Right cardiac atrium (tissue), 5 donors: ENCODE measurements at regions not wholly inside any gene's neighbourhood (a gene's known extent, or its start where the extent isn't known, plus 50 kb on each side); places are given as distances from the start of the nearest gene placed in this dataset.

Experiments
- ATAC-seq, 2 donors: fragments of 200-7000 bp; cut with Tn5 transposase; one replicate each; pipeline versions ENCODE4 v1.8.0 to v1.9.1; 2020; ENCODE audit warnings: moderate library complexity in 2 of 2, mild to moderate bottlenecking in 1 of 2
- DNase-seq, 3 donors: peaks; one replicate each; pipeline ENCODE4 v3.0.0-alpha.2; 2020
- H3K27ac ChIP-seq: one replicate; pipeline ENCODE4 v1.5.1; 2013; ENCODE audit warnings: mild to moderate bottlenecking, low read length, control low read depth, moderate library complexity
- H3K27me3 ChIP-seq: one replicate; pipeline ENCODE4 v1.6.1; 2013; ENCODE audit not compliant: control insufficient read depth, insufficient read depth
- H3K4me1 ChIP-seq: one replicate; pipeline ENCODE4 v1.6.1; 2013; ENCODE audit warnings: low read length; ENCODE audit not compliant: control insufficient read depth, insufficient read depth
- H3K4me3 ChIP-seq: one replicate; pipeline ENCODE4 v1.5.1; 2013; ENCODE audit warnings: low read length, control low read depth
- H3K9me3 ChIP-seq: one replicate; pipeline ENCODE4 v1.6.1; 2013; ENCODE audit warnings: low read length; ENCODE audit not compliant: control insufficient read depth
- WGBS: extraction: QIAGEN DNeasy Blood & Tissue Kit; methylation state at CpG from one replicate; pipeline ENCODE4 v1.1.7; 2013; 5-methylcytosine and 5-hydroxymethylcytosine counted together
- intact Hi-C, 4 donors: fragments of 100-400 bp; cut with DNase I; formaldehyde crosslinking; loops; one replicate each; pipeline versions ENCODE4 v1.11.0 to v1.14.0; 2022 to 2023
- donor health status: healthy with polysubstance abuse.
- donor health status: DM: no; HTN: yes; CAD: no.
- donor health status: DM: no; HTN: no; CAD: no.
- donor health status: DM: no; HTN: yes; CAD: no; lungs with severe emphysema.
- donor health status: DM: yes; HTN: yes; CAD: no.

- peaks cover 2% of the 10 kb centered on the region for H3K9me3 ChIP-seq
- H3K4me1 ChIP-seq: no peaks in the 10 kb centered on the region
- H3K27me3 ChIP-seq: no peaks in the 10 kb centered on the region
- H3K27ac ChIP-seq: no peak overlapping the region
- no peak for ATAC-seq
- H3K4me3 ChIP-seq: no peak overlapping the region
- intact Hi-C loops: no loop called here
- no peak for DNase-seq
- whole genome bisulfite sequencing: 62% methylated on average over 2 of the region's 2 CpGs
Observed at GRCh38 chr12:83850531-83850930, 1062.1 kb downstream of the SLC6A15 start.

DNA sequence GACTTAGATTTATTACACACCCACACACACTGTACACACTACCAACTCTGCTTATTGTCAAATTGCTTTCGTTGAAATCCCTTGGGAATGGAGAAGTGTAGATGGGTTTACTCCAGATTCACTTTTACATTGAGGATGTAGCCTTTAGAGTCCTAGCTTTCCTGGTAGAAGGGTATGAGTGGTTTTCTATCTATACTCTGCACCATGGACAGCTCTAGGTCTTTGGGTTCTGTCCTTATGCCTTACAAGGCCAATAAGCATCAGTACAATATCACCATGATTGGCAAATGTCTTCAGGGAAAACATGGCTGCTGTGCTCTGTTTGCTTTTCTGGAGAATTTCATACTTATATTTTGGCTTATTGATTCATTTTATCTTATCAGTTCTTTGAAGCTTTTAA, 1063.9 kb downstream of the SLC6A15 start:
- Histone ChIP-seq H3K27me3 (no peaks in the 10 kb centered on the region), H3K4me1 (no peaks in the 10 kb centered on the region), H3K27ac (no peak overlapping the region), H3K4me3 (no peak overlapping the region), H3K9me3 (no peaks in the 10 kb centered on the region)
- DNase-seq (no peak), ATAC-seq (no peak)
- 69% methylated on average over 1 of the region's 1 CpG for WGBS
- intact Hi-C loops: no loop called here

DNA sequence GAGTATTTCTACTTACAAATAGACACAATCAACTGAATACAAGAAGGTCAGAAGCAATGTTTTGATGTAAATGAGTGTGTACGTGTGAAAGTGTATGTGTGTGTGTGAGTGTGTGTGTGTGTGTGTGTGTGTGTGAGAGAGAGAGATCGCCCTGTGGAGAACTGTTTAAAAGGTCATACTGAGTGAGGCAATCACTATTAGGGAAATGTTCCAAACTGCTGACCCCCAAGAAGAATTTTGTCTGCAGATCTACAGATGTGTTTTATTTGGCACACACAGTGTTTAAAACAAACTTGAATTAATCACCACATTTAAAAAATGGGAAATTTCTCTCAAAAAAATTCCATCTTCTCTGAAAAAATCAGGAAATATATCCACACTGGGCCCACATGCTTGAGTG, 1069.1 kb downstream of the SLC6A15 start:
- Histone ChIP-seq H3K27ac (no peak overlapping the region), H3K27me3 (no peaks in the 10 kb centered on the region), H3K9me3 (no peaks in the 10 kb centered on the region), H3K4me3 (no peak overlapping the region), H3K4me1 (no peaks in the 10 kb centered on the region)
- 46% methylated on average over 2 of the region's 2 CpGs for WGBS
- no peak for ATAC-seq
- no peak for DNase-seq
- intact Hi-C loops: no loop called here

- no peaks in the 10 kb centered on the region for H3K9me3 ChIP-seq
- H3K4me1 ChIP-seq: no peaks in the 10 kb centered on the region
- H3K27ac ChIP-seq: no peak overlapping the region
- ATAC-seq (no peak), DNase-seq (no peak)
- intact Hi-C loops: no loop called here
- H3K27me3 ChIP-seq: no peaks in the 10 kb centered on the region
- H3K4me3 ChIP-seq: no peak overlapping the region
- 77% methylated on average over 2 of the region's 2 CpGs for WGBS
Observed at GRCh38 chr12:83841620-83842019, 1071.0 kb downstream of the SLC6A15 start.

DNA sequence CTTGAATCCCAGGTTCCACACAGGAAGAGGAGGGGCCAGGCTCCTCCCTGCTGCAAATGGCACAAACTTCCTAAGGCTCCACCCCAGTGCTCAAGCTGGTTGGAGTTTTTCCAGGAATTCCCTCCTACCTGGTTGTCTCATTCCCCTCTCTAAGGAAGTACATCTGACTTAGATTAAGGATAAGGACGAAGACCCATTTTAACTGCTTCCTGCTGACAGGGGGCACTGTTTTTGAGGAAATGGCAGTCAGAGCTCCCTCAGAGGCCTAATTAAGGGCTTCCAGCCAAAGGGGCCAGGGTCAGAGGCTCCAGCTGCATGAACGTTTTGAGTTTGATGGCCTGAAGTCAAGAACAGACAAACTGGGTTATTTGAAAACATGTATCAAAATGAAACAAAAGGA, 1084.7 kb downstream of the SLC6A15 start:
- 26% methylated on average over 2 of the region's 2 CpGs for WGBS
- no peak overlapping the region for H3K27ac ChIP-seq
- no peaks in the 10 kb centered on the region for H3K27me3 ChIP-seq
- intact Hi-C loops: no loop called here
- DNase-seq (no peak), ATAC-seq (no peak)
- H3K4me1 ChIP-seq: no peaks in the 10 kb centered on the region
- no peaks in the 10 kb centered on the region for H3K9me3 ChIP-seq
- no peak overlapping the region for H3K4me3 ChIP-seq

DNA sequence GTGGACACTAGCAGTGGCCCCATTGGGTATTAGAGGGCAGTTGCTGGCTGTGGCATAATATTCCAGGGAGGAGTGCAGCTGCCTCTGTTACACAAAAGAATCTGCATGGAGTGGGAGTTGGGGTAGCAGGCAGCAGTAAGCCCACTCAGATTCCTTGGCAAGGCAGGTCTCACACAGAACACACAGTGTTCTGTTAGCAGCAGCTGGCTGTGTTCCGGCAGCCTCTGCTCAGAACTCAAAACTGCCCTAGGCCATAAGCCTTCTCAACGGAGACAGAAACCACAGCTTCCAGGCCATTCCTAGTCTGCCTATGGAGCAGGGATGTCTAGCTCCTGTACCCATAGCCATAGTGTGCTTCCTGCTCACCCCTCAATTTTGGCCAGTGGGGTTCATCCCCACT, 1085.4 kb downstream of the SLC6A15 start:
- no peaks in the 10 kb centered on the region for H3K27me3 ChIP-seq
- ATAC-seq: no peak
- H3K9me3 ChIP-seq: no peaks in the 10 kb centered on the region
- no peak overlapping the region for H3K4me3 ChIP-seq
- H3K4me1 ChIP-seq: no peaks in the 10 kb centered on the region
- intact Hi-C loops: no loop called here
- WGBS: 68% methylated on average over 2 of the region's 2 CpGs
- DNase-seq: peak in 1 of 3 donors; percentile 36
- no peak overlapping the region for H3K27ac ChIP-seq

GRCh38 chr12:83826112-83826511, 1086.5 kb downstream of the SLC6A15 start:
- intact Hi-C loops: no loop called here
- peak in 1 of 2 donors; percentile 25 for ATAC-seq

DNA sequence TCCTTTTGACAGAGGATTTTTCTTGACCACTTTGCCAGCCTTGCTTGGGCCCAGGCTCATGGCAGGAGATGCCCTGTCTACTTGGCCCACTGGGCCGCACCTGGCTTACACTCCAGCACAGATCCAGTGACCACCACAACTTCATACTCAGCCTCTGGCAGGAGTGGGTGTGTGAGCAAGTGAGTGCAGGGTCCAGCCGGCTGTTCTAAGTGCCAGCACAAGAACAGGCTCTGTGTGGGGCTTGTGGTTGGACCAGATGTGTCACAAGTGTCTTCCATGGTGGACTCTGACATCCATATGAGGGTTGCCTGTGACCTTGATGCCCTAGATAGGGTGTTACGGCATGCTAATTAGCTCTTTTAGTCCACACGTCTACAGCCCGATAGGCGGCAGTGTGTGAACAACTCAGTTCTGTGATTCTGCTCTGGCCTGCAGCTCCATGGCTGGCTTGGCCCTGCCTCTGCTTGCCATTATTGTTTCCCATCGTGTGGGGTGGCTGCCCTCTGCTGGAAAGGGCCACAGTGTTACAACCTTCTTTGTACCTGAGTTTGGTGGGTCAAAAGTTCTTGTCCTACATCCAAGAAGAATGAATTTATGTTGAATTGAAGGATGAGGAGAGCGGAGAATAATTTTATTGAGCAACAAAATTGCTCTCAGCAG, 1089.1 kb downstream of the SLC6A15 start:
- ATAC-seq: peak; percentile 26 to 41
- intact Hi-C loops: no loop called here
- 72% methylated on average over 8 of the region's 8 CpGs for WGBS

More at GRCh38 chr12:83826112-83826511, 1086.5 kb downstream of the SLC6A15 start:
- Histone ChIP-seq H3K27ac (no peak overlapping the region), H3K4me1 (no peaks in the 10 kb centered on the region), H3K4me3 (no peak overlapping the region), H3K27me3 (no peaks in the 10 kb centered on the region), H3K9me3 (no peaks in the 10 kb centered on the region)
- peak in 1 of 3 donors; percentile 41 for DNase-seq

GRCh38 chr12:83821967-83822366, 1090.6 kb downstream of the SLC6A15 start:
- no peak overlapping the region for H3K27ac ChIP-seq
- 46% methylated on average over 1 of the region's 1 CpG for WGBS
- H3K27me3 ChIP-seq: no peaks in the 10 kb centered on the region
- ATAC-seq: no peak
- intact Hi-C loops: no loop called here
- no peak overlapping the region for H3K4me3 ChIP-seq
- DNase-seq: no peak
- no peaks in the 10 kb centered on the region for H3K9me3 ChIP-seq
- no peaks in the 10 kb centered on the region for H3K4me1 ChIP-seq

More for the DNA sequence above, 1089.1 kb downstream of the SLC6A15 start:
- peak in 2 of 3 donors; percentile 20 to 49 for DNase-seq
- Histone ChIP-seq H3K4me3 (no peak overlapping the region), H3K27me3 (no peaks in the 10 kb centered on the region), H3K4me1 (no peaks in the 10 kb centered on the region), H3K9me3 (no peaks in the 10 kb centered on the region), H3K27ac (no peak overlapping the region)

GRCh38 chr12:83818881-83819280, 1093.7 kb downstream of the SLC6A15 start:
- H3K27ac ChIP-seq: no peak overlapping the region
- DNase-seq: peak in 1 of 3 donors; percentile 46
- H3K27me3 ChIP-seq: no peaks in the 10 kb centered on the region
- no peak for ATAC-seq
- WGBS: 44% methylated on average over 1 of the region's 1 CpG
- H3K4me1 ChIP-seq: no peaks in the 10 kb centered on the region
- no peak overlapping the region for H3K4me3 ChIP-seq
- no peaks in the 10 kb centered on the region for H3K9me3 ChIP-seq
- intact Hi-C loops: no loop called here

DNA sequence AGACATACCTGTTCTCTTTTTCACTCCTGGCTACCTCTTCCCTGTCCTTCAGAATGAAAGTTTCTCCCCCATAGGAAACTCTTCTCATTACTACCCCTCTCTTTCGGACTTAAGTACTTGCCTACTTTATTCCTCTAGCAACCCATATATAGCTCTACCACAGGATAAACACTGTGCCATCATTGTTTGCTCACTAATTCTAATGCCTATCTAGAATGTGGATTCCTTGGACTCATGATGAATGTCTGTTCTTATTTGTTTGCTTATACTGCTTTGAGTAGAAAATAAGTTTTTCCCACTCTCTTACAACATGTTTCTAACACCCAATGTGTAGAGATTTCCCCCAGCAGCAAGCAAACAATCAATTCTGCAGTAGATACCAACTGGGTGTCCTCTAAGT, 1094.9 kb downstream of the SLC6A15 start:
- Histone ChIP-seq H3K27me3 (no peaks in the 10 kb centered on the region), H3K9me3 (no peaks in the 10 kb centered on the region), H3K27ac (no peak overlapping the region), H3K4me3 (no peak overlapping the region), H3K4me1 (no peaks in the 10 kb centered on the region)
- whole genome bisulfite sequencing: 91% methylated on average over 1 of the region's 1 CpG
- intact Hi-C loops: no loop called here
- DNase-seq: no peak
- no peak for ATAC-seq

GRCh38 chr12:83808591-83808990, 1104.0 kb downstream of the SLC6A15 start:
- no peak for DNase-seq
- Histone ChIP-seq H3K27me3 (no peaks in the 10 kb centered on the region), H3K9me3 (no peaks in the 10 kb centered on the region), H3K4me3 (no peak overlapping the region), H3K4me1 (no peaks in the 10 kb centered on the region), H3K27ac (no peak overlapping the region)
- 64% methylated on average over 3 of the region's 3 CpGs for WGBS
- ATAC-seq: no peak
- intact Hi-C loops: no loop called here
